ENCODE measurements at regions not wholly inside any gene's neighbourhood (a gene's known extent, or its start where the extent isn't known, plus 50 kb on each side); places are given as distances from the start of the nearest gene placed in this dataset.

DNA sequence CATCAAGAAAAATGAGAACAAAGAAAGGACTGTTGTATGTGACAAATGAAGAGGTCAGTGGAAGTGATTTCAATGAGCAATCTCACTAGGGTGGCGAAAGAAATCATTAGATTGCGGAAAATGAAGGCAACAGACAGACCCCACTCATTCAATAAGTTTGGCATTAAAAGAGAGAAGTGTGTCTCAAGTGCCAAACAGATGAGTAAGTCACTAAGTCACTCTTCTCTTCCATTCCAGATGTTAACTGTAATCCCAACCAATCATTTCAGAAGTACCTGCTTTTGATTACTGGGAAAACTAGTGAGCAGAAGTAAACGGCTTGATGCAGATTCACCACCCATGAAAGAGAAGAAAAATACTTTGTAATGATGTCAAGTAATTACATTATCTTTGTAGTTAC, 144.3 kb upstream of the PRMT6 start:
- Histone ChIP-seq H3K36me3 (ENCODE audit: control insufficient read depth, insufficient read depth, low read length) (no peaks in the 10 kb centered on the region), H3K4me3 (ENCODE audit: low read depth, low read length) (no peak overlapping the region), H3K9me3 (ENCODE audit: control insufficient read depth, insufficient read depth, low read length) (no peaks in the 10 kb centered on the region), H3K4me1 (ENCODE audit: control insufficient read depth, insufficient read depth, low read length) (peaks cover 3% of the 10 kb centered on the region; the same call in 1 of the 2 replicates), H3K9ac (ENCODE audit: low read depth, low read length) (no peak overlapping the region), H3K27ac (ENCODE audit: low read depth, low read length) (no peak overlapping the region), H3K27me3 (ENCODE audit: control insufficient read depth, insufficient read depth, low read length) (no peaks in the 10 kb centered on the region)

DNA sequence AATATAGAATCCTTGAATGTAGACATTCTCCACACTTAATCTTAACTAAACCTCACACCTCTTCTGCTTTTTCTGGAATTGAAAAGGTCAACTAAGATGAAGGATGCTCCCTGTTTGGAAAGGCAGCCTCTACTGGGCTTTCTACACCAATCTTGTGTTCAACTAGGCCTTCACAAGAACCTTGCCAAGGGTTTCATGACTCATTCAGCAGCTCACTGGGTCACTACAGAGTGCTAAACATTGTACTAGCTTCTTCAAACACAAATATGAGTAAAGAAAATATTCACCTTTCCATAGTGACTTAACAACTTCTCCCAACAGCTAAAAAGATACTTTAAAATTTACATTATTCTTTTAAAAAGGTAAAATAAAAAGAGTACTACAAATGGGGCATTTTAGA, 135.3 kb upstream of the PRMT6 start:
- no peak overlapping the region for H3K9ac ChIP-seq (ENCODE audit: low read depth, low read length)
- H3K36me3 ChIP-seq (ENCODE audit: control insufficient read depth, insufficient read depth, low read length), result no peaks in the 10 kb centered on the region
- no peaks in the 10 kb centered on the region for H3K27me3 ChIP-seq (ENCODE audit: control insufficient read depth, insufficient read depth, low read length)
- H3K4me3 ChIP-seq (ENCODE audit: low read depth, low read length), result no peak overlapping the region
- H3K9me3 ChIP-seq (ENCODE audit: control insufficient read depth, insufficient read depth, low read length), result no peaks in the 10 kb centered on the region
- H3K4me1 ChIP-seq (ENCODE audit: control insufficient read depth, insufficient read depth, low read length), result peaks cover 9% of the 10 kb centered on the region
- no peak overlapping the region for H3K27ac ChIP-seq (ENCODE audit: low read depth, low read length)

DNA sequence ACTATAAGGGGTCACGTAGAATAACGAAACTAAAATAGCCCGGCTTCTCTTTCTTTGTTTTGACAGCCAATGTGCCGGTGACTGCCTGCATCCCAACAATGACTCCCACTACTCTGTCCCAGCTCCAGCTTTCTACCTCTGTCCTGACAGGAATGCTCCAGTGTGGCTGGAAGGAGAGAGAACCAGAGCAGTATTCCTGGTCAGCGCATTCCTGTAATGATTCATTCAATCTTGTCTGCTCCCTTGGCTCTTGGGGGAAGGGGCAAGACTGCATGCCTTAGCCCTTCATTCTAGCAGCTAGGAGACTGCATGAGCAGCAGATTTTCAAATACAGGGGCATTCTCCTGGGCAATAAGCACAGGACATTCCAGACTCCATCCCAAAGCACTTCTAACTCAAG, 132.1 kb upstream of the PRMT6 start:
- Histone ChIP-seq H3K9me3 (ENCODE audit: control insufficient read depth, insufficient read depth, low read length) (no peaks in the 10 kb centered on the region), H3K4me3 (ENCODE audit: low read depth, low read length) (no peak overlapping the region), H3K4me1 (ENCODE audit: control insufficient read depth, insufficient read depth, low read length) (peaks cover 9% of the 10 kb centered on the region), H3K9ac (ENCODE audit: low read depth, low read length) (no peak overlapping the region), H3K36me3 (ENCODE audit: control insufficient read depth, insufficient read depth, low read length) (no peaks in the 10 kb centered on the region), H3K27ac (ENCODE audit: low read depth, low read length) (no peak overlapping the region), H3K27me3 (ENCODE audit: control insufficient read depth, insufficient read depth, low read length) (no peaks in the 10 kb centered on the region)

- no peak overlapping the region for H3K9ac ChIP-seq (ENCODE audit: low read depth, low read length)
- no peaks in the 10 kb centered on the region for H3K9me3 ChIP-seq (ENCODE audit: control insufficient read depth, insufficient read depth, low read length)
- no peaks in the 10 kb centered on the region for H3K27me3 ChIP-seq (ENCODE audit: control insufficient read depth, insufficient read depth, low read length)
- H3K4me3 ChIP-seq (ENCODE audit: low read depth, low read length), result no peak overlapping the region
- no peak overlapping the region for H3K27ac ChIP-seq (ENCODE audit: low read depth, low read length)
- no peaks in the 10 kb centered on the region for H3K36me3 ChIP-seq (ENCODE audit: control insufficient read depth, insufficient read depth, low read length)
- H3K4me1 ChIP-seq (ENCODE audit: control insufficient read depth, insufficient read depth, low read length), result peaks cover 9% of the 10 kb centered on the region
Measured at GRCh38 chr1:106925750-106926149, 130.7 kb upstream of the PRMT6 start.

DNA sequence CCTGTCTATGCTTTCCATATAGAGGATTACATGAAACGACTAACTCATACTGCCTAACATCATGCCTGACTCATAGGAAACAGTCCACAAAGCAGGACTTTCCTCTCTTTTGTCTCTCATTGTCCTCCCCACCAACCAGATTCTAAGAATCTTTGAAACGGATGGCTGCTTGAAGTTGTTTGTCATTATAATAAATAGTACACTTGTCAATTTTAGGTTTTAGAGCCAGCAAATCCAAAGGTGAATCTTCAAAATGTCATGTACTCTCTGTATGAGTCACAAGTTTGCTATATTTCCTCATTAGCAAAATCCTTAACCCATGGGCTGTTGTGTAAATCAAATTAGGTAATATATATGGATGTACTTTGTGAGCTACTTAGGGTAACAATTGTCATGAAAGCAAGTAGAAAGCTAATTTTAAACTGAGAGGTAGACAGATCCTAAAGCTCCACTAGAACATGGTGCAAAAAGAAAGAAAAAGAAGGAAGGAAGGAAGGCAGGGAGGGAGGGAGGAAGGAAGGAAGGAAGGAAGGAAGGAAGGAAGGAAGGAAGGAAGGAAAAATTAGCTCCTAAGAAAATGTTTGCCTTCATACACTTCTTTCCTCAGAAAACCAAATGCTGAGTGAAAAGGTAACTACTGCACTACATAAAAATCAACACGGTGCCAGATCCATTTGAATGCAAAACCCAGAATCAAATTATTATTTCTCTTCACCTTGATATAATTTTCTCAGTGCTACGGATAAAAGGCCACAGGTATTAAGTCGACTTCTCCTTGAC, 129.5 kb upstream of the PRMT6 start:
- no peak overlapping the region for H3K9ac ChIP-seq (ENCODE audit: low read depth, low read length)
- no peaks in the 10 kb centered on the region for H3K36me3 ChIP-seq (ENCODE audit: control insufficient read depth, insufficient read depth, low read length)
- no peaks in the 10 kb centered on the region for H3K27me3 ChIP-seq (ENCODE audit: control insufficient read depth, insufficient read depth, low read length)
- H3K4me1 ChIP-seq (ENCODE audit: control insufficient read depth, insufficient read depth, low read length), result peaks cover 9% of the 10 kb centered on the region
- H3K4me3 ChIP-seq (ENCODE audit: low read depth, low read length), result no peak overlapping the region
- H3K27ac ChIP-seq (ENCODE audit: low read depth, low read length), result no peak overlapping the region
- H3K9me3 ChIP-seq (ENCODE audit: control insufficient read depth, insufficient read depth, low read length), result no peaks in the 10 kb centered on the region

- H3K4me1 ChIP-seq (ENCODE audit: control insufficient read depth, insufficient read depth, low read length), result no peaks in the 10 kb centered on the region
- H3K9me3 ChIP-seq (ENCODE audit: control insufficient read depth, insufficient read depth, low read length), result no peaks in the 10 kb centered on the region
- no peak overlapping the region for H3K27ac ChIP-seq (ENCODE audit: low read depth, low read length)
- H3K27me3 ChIP-seq (ENCODE audit: control insufficient read depth, insufficient read depth, low read length), result no peaks in the 10 kb centered on the region
- no peak overlapping the region for H3K4me3 ChIP-seq (ENCODE audit: low read depth, low read length)
- H3K36me3 ChIP-seq (ENCODE audit: control insufficient read depth, insufficient read depth, low read length), result no peaks in the 10 kb centered on the region
- H3K9ac ChIP-seq (ENCODE audit: low read depth, low read length), result no peak overlapping the region
Measured at GRCh38 chr1:106937104-106937503, 119.4 kb upstream of the PRMT6 start.

- Histone ChIP-seq H3K9me3 (ENCODE audit: control insufficient read depth, insufficient read depth, low read length) (no peaks in the 10 kb centered on the region), H3K9ac (ENCODE audit: low read depth, low read length) (no peak overlapping the region), H3K27ac (ENCODE audit: low read depth, low read length) (no peak overlapping the region), H3K36me3 (ENCODE audit: control insufficient read depth, insufficient read depth, low read length) (no peaks in the 10 kb centered on the region), H3K4me3 (ENCODE audit: low read depth, low read length) (no peak overlapping the region), H3K4me1 (ENCODE audit: control insufficient read depth, insufficient read depth, low read length) (peaks cover 5% of the 10 kb centered on the region; the same call in 1 of the 2 replicates), H3K27me3 (ENCODE audit: control insufficient read depth, insufficient read depth, low read length) (no peaks in the 10 kb centered on the region)
Measured at GRCh38 chr1:106944721-106945120, 111.8 kb upstream of the PRMT6 start.

DNA sequence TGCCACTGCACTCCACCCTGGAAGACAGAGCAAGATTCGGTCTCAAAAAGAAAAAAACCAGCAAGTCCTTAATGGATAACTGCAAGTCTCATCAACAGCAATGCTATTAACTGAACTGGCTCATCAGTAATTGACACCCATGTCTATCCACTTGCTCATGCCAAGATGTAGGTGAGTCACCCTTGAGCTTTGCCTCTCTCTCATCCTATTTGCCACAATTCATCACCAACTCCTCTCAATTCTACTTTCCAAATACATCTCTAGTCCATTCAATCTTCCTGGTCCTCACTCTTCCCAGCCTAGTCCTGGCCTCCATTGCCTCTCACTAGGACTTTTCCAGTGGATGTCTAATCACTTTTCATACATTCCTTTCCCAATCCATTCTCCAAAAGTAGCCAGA, 103.7 kb upstream of the PRMT6 start:
- H3K36me3 ChIP-seq (ENCODE audit: control insufficient read depth, insufficient read depth, low read length), result no peaks in the 10 kb centered on the region
- H3K4me1 ChIP-seq (ENCODE audit: control insufficient read depth, insufficient read depth, low read length), result peaks cover 12% of the 10 kb centered on the region
- H3K9ac ChIP-seq (ENCODE audit: low read depth, low read length), result no peak overlapping the region
- H3K4me3 ChIP-seq (ENCODE audit: low read depth, low read length), result no peak overlapping the region
- H3K27ac ChIP-seq (ENCODE audit: low read depth, low read length), result no peak overlapping the region
- H3K27me3 ChIP-seq (ENCODE audit: control insufficient read depth, insufficient read depth, low read length), result no peaks in the 10 kb centered on the region
- H3K9me3 ChIP-seq (ENCODE audit: control insufficient read depth, insufficient read depth, low read length), result no peaks in the 10 kb centered on the region

GRCh38 chr1:106954661-106955229, 101.7 kb upstream of the PRMT6 start:
- Histone ChIP-seq H3K9me3 (ENCODE audit: control insufficient read depth, insufficient read depth, low read length) (no peaks in the 10 kb centered on the region), H3K36me3 (ENCODE audit: control insufficient read depth, insufficient read depth, low read length) (no peaks in the 10 kb centered on the region), H3K27me3 (ENCODE audit: control insufficient read depth, insufficient read depth, low read length) (no peaks in the 10 kb centered on the region), H3K9ac (ENCODE audit: low read depth, low read length) (no peak overlapping the region), H3K4me1 (ENCODE audit: control insufficient read depth, insufficient read depth, low read length) (peaks cover 12% of the 10 kb centered on the region), H3K4me3 (ENCODE audit: low read depth, low read length) (no peak overlapping the region), H3K27ac (ENCODE audit: low read depth, low read length) (no peak overlapping the region)

GRCh38 chr1:106956721-106957120, 99.8 kb upstream of the PRMT6 start:
- Histone ChIP-seq H3K9ac (ENCODE audit: low read depth, low read length) (no peak overlapping the region), H3K4me3 (ENCODE audit: low read depth, low read length) (no peak overlapping the region), H3K9me3 (ENCODE audit: control insufficient read depth, insufficient read depth, low read length) (no peaks in the 10 kb centered on the region), H3K36me3 (ENCODE audit: control insufficient read depth, insufficient read depth, low read length) (no peaks in the 10 kb centered on the region), H3K27ac (ENCODE audit: low read depth, low read length) (no peak overlapping the region), H3K4me1 (ENCODE audit: control insufficient read depth, insufficient read depth, low read length) (peaks cover 12% of the 10 kb centered on the region), H3K27me3 (ENCODE audit: control insufficient read depth, insufficient read depth, low read length) (no peaks in the 10 kb centered on the region)

GRCh38 chr1:106957795-106958194, 98.7 kb upstream of the PRMT6 start:
- Histone ChIP-seq H3K36me3 (ENCODE audit: control insufficient read depth, insufficient read depth, low read length) (no peaks in the 10 kb centered on the region), H3K4me1 (ENCODE audit: control insufficient read depth, insufficient read depth, low read length) (peaks cover 12% of the 10 kb centered on the region)

More at GRCh38 chr1:106957795-106958194, 98.7 kb upstream of the PRMT6 start:
- no peak overlapping the region for H3K27ac ChIP-seq (ENCODE audit: low read depth, low read length)
- H3K9me3 ChIP-seq (ENCODE audit: control insufficient read depth, insufficient read depth, low read length), result no peaks in the 10 kb centered on the region
- no peaks in the 10 kb centered on the region for H3K27me3 ChIP-seq (ENCODE audit: control insufficient read depth, insufficient read depth, low read length)
- no peak overlapping the region for H3K9ac ChIP-seq (ENCODE audit: low read depth, low read length)
- no peak overlapping the region for H3K4me3 ChIP-seq (ENCODE audit: low read depth, low read length)
